Epidermal melanocyte (primary cell): ENCODE measurements at regions not wholly inside any gene's neighbourhood (a gene's known extent, or its start where the extent isn't known, plus 50 kb on each side); places are given as distances from the start of the nearest gene placed in this dataset.

Experiments used
- DNase-seq: peaks from one replicate; pipeline ENCODE4 v3.0.0; 2011; ENCODE audit warnings: low spot score; ENCODE audit not compliant: insufficient read length

GRCh38 chr13:22482496-22483000, 698.2 kb upstream of the SGCG start:
- no peak for DNase-seq

- DNase-seq = no peak
Observed at GRCh38 chr13:22483276-22483675, 697.5 kb upstream of the SGCG start.

GRCh38 chr13:22486490-22486889, 694.3 kb upstream of the SGCG start:
- no peak for DNase-seq

GRCh38 chr13:22487932-22488331, 692.8 kb upstream of the SGCG start:
- DNase-seq = no peak

GRCh38 chr13:22489771-22490170, 691.0 kb upstream of the SGCG start:
- no peak for DNase-seq

GRCh38 chr13:22495819-22496218, 685.0 kb upstream of the SGCG start:
- DNase-seq = no peak

GRCh38 chr13:22496803-22497508, 683.8 kb upstream of the SGCG start:
- no peak for DNase-seq

- DNase-seq = no peak
Observed at GRCh38 chr13:22497991-22498780, 682.6 kb upstream of the SGCG start.

- no peak for DNase-seq
Observed at GRCh38 chr13:22499919-22500318, 680.9 kb upstream of the SGCG start.

- no peak for DNase-seq
Observed at GRCh38 chr13:22505489-22505888, 675.3 kb upstream of the SGCG start.

GRCh38 chr13:22506096-22506691, 674.6 kb upstream of the SGCG start:
- no peak for DNase-seq

- DNase-seq = no peak
Observed at GRCh38 chr13:22517544-22517943, 663.2 kb upstream of the SGCG start.

- no peak for DNase-seq
Observed at GRCh38 chr13:22536851-22537250, 643.9 kb upstream of the SGCG start.

- DNase-seq = no peak
Observed at GRCh38 chr13:22538400-22538799, 642.4 kb upstream of the SGCG start.

- no peak for DNase-seq
Observed at GRCh38 chr13:22549126-22549525, 631.7 kb upstream of the SGCG start.

GRCh38 chr13:22561581-22561980, 619.2 kb upstream of the SGCG start:
- DNase-seq = no peak

GRCh38 chr13:22562116-22562515, 618.7 kb upstream of the SGCG start:
- DNase-seq = no peak

GRCh38 chr13:22563272-22563671, 617.5 kb upstream of the SGCG start:
- no peak for DNase-seq

- no peak for DNase-seq
Observed at GRCh38 chr13:22569811-22570210, 611.0 kb upstream of the SGCG start.

GRCh38 chr13:22589880-22590279, 590.9 kb upstream of the SGCG start:
- no peak for DNase-seq

- no peak for DNase-seq
Observed at GRCh38 chr13:22592515-22592914, 588.3 kb upstream of the SGCG start.

- DNase-seq = no peak
Observed at GRCh38 chr13:22594041-22594440, 586.7 kb upstream of the SGCG start.
